ENCODE measurements at regions not wholly inside any gene's neighbourhood (a gene's known extent, or its start where the extent isn't known, plus 50 kb on each side); places are given as distances from the start of the nearest gene placed in this dataset.

GRCh38 chr12:76611533-76611932 lies 52.0 kb upstream of the OSBPL8 start:
- no peak for TF ChIP-seq CTCF (IDR thresholded peaks at IDR 0.05; ENCODE audit: borderline replicate concordance, control extremely low read depth, extremely low read depth, insufficient read depth, missing control alignments)
- DNase-seq (ENCODE audit: low spot score), result no peak
- in situ Hi-C loops (cut with MboI; ENCODE audit: low sequenced_read_pairs, unreplicated experiment), result loop anchor here (25.0 kb wide), 1 partner anchor 401 kb away; no protein-coding TSS in a partner anchor

- no peak for DNase-seq (ENCODE audit: low spot score)
- TF ChIP-seq CTCF (IDR thresholded peaks at IDR 0.05; ENCODE audit: borderline replicate concordance, control extremely low read depth, extremely low read depth, insufficient read depth, missing control alignments), result no peak
- in situ Hi-C loops (cut with MboI; ENCODE audit: low sequenced_read_pairs, unreplicated experiment), result loop anchor here (25.0 kb wide), 1 partner anchor 398 kb away; no protein-coding TSS in a partner anchor
Observed at GRCh38 chr12:76614364-76614763, 54.8 kb upstream of the OSBPL8 start.

GRCh38 chr12:76618031-76618430 lies 58.5 kb upstream of the OSBPL8 start:
- TF ChIP-seq CTCF (IDR thresholded peaks at IDR 0.05; ENCODE audit: borderline replicate concordance, control extremely low read depth, extremely low read depth, insufficient read depth, missing control alignments), result no peak
- in situ Hi-C loops (cut with MboI; ENCODE audit: low sequenced_read_pairs, unreplicated experiment), result loop anchor here (25.0 kb wide), 1 partner anchor 394 kb away; no protein-coding TSS in a partner anchor
- no peak for DNase-seq (ENCODE audit: low spot score)

- peak; percentile 86 for TF ChIP-seq CTCF (IDR thresholded peaks at IDR 0.05; ENCODE audit: borderline replicate concordance, control extremely low read depth, extremely low read depth, insufficient read depth, missing control alignments)
- DNase-seq (ENCODE audit: low spot score), result peak; percentile 57
- in situ Hi-C loops (cut with MboI; ENCODE audit: low sequenced_read_pairs, unreplicated experiment), result loop anchor here (10.0 to 25.0 kb wide), 2 partner anchors 173 to 391 kb away; no protein-coding TSS in a partner anchor
Observed at GRCh38 chr12:76621582-76622024, 62.0 kb upstream of the OSBPL8 start.

GRCh38 chr12:76622351-76622750 lies 62.8 kb upstream of the OSBPL8 start:
- DNase-seq (ENCODE audit: low spot score), result no peak
- TF ChIP-seq CTCF (IDR thresholded peaks at IDR 0.05; ENCODE audit: borderline replicate concordance, control extremely low read depth, extremely low read depth, insufficient read depth, missing control alignments), result no peak
- in situ Hi-C loops (cut with MboI; ENCODE audit: low sequenced_read_pairs, unreplicated experiment), result loop anchor here (10.0 to 25.0 kb wide), 2 partner anchors 172 to 390 kb away; no protein-coding TSS in a partner anchor

- in situ Hi-C loops (cut with MboI; ENCODE audit: low sequenced_read_pairs, unreplicated experiment), result loop anchor here (10.0 to 25.0 kb wide), 2 partner anchors 172 to 389 kb away; no protein-coding TSS in a partner anchor
- no peak for DNase-seq (ENCODE audit: low spot score)
- no peak for TF ChIP-seq CTCF (IDR thresholded peaks at IDR 0.05; ENCODE audit: borderline replicate concordance, control extremely low read depth, extremely low read depth, insufficient read depth, missing control alignments)
Observed at GRCh38 chr12:76622915-76623314, 63.3 kb upstream of the OSBPL8 start.
